GM18499 (cell line): ENCODE measurements at regions not wholly inside any gene's neighbourhood (a gene's known extent, or its start where the extent isn't known, plus 50 kb on each side); places are given as distances from the start of the nearest gene placed in this dataset.

ENCODE experiments used
- ATAC-seq: cut with Tn5 transposase; IDR thresholded peaks from one replicate; pipeline ENCODE4 v1.9.1; 2021; ENCODE audit warnings: moderate number of reproducible peaks; ENCODE audit not compliant: insufficient read depth, unreplicated experiment

DNA sequence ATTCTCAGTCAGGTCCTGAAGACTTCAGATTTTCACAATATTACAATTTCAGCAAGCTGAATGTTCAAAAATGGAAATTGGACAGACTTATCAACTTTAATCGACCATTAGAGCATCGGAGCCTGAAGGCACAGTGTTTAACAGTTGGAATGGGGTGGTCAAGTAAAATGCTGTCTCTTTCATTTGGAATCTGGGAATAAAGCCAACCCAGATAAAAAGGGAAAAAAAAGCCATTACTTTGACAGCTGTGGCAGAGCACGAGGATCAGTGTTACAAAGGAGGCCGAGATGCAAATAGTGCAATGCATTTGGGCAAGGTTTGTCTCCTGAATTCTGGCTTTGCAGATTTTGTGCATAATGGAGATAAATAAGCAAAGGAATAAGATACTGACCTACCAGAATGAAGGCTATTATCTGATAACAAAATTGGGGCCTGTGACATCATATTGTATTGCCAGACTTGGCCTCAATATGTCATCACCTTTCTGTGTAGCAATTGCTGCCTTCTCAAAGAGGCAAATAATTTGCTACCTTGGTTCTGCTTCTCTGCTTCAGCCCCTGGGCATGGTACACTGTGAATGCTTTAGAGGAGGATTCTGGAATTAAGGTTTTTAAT, 277.5 kb upstream of the KLHL29 start:
- no peak for ATAC-seq

DNA sequence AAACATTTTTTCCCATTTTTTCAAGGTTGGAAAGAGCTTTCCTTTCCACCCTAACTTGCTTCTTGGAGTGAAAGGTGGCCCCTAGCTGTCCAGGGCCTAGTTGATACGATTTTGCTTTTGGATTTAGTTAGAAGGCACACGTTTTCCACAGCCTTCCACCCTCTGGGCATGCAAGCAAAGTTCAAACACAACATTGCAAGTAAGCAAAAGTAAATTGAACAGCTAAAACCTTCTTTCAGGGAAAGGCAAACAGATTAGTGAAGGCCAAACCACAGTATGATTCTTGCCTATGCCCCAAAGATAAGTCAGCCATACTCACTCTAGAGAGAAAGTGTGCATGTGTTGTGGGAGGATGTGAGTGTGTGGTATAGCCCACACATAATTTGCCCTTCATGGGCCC, 273.7 kb upstream of the KLHL29 start:
- no peak for ATAC-seq

DNA sequence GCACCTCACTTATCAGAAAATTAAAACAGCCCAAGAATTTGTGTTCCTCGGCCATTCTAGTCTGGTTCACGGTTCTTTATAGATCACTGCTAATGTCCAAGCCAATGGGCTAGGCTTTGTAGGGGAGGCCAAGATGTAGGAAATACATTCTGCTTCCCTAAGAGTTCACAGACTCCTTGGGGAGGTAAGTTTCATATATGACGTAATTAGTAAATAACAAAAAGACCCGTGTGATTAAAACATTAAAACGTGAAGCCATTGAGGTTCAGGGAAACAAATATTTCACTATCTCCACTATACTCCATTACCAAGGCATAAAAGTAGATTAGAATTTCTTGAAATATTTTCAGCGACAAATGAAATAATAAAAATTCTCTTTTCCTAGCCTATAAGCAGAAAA, 272.5 kb upstream of the KLHL29 start:
- ATAC-seq: no peak

DNA sequence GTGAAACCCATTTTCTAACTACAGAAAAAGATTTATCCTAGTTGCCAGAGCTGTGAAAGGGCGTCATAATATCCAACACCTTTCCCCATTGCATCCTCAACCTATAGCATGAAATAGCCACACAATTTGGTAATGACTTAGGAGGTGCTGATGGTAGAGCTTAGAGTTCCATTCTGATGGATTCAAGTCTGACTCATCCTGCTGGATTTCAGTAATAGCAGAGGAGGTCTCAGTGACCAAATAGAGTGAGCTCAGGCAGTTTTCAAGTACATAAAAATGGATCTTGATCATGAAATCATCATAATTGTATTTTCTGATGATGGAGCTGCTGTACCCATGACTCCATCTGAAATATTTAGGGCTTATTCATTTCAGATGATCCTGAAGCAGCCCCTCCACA, 270.7 kb upstream of the KLHL29 start:
- ATAC-seq: no peak

DNA sequence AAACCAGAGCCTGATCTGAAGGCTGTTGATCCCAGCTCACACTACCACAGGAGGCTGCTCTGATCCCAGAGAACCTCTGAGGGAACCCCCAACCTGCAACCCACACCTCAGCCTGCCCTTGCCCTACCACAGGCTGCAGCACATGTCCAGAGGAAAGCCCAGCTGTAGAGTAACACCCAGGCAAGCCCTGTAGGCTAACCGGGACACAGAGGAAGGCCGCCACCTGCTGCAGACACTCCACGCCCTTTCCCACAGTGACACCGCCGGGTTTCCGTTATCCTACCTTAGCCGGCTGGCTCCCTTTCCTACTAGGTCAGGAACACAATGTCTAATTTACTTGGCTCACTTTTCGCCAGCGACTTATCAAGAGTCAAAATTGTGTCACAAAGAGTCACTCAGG, 266.7 kb upstream of the KLHL29 start:
- ATAC-seq: no peak

DNA sequence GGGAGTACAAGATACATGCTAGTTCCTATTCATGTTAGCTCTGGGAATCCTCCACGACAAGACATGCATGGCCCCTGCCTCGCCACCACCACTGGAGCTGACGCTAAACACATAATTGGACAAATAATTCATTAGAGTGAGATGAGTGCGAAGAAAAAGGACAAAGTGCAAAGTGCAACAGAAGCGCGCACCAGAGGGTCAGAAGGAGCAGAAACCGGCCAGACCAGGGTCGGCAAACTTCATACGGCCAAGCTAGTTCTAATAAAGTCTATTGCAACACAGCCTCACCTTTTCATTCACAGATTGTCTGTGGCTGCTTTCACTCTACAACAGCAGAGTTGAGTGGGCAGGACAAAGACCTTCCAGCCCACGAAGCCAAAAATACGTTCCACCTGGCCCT, 266.1 kb upstream of the KLHL29 start:
- no peak for ATAC-seq

DNA sequence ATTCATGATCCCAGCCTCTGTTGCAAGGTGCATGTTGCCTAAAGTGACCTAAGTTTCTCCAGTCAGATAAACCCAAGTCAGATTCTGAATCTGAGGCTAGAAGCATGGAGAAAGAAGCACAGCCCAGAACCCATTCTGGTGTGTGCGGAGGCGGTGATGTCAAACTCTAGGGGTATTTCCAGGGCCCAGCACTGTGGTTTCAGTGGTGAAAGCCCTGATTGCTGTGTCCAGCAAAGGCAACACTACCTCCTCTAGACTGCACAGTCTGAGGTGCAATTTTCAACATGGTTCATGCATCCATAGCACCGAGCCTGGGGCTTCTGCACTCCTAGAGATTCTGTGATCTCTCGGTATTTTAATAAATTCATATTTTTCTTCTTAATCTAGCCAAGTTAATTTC, 264.8 kb upstream of the KLHL29 start:
- no peak for ATAC-seq

DNA sequence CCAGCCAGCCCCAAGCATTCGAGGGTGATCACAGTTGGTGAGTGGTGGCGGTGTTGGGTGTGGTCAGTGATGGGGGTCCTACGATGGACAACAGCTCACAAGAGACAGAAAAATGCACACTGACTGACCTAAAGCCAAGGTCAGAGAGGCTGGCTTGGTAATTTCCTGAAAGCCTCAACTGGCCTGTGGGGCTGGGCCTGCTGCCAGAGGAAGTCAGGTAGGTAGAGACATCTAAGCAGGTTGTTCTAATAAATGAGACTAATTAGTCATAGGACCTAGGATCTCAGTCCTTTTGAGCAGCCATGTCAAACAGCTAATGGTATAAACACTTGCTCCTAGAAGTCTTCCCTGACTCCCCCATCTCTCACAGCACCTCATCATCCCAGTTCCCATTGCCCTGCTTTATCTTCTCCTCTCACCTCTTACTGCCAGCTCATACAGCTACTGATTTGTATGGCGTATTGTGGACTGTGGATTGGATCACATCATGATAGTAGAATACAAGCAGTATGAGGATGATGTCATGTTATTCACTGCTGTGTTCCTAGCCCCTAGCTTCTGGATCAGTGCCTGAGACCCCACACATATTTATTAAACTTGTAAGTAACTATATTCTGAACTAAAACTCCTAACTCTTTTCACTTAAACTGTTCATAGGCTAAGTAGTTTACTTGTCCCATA, 262.9 kb upstream of the KLHL29 start:
- no peak for ATAC-seq

DNA sequence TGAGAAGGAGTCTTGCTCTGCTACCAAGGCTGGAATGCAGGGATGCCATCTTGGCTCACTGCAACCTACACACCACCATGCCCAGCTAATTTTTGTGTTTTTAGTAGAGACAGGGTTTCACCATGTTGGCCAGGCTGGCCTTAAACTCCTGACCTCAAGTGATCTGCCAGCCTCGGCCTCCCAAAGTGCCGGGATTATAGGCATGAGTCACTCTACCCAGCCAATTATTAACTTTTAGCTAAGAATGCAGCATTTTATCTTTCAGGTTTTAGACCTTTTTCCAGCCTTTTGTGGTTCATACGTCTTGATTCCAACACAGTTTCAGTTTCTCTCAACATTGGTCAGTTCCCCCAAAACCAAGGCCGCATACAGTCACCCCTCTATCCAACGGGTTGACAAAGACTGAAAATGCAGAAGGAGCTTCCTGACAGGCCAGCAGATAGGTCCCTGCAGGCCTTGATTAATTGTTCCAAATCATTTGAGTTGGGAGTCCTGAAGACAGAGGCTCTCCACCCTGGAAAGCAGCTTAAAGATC, 262.2 kb upstream of the KLHL29 start:
- no peak for ATAC-seq

DNA sequence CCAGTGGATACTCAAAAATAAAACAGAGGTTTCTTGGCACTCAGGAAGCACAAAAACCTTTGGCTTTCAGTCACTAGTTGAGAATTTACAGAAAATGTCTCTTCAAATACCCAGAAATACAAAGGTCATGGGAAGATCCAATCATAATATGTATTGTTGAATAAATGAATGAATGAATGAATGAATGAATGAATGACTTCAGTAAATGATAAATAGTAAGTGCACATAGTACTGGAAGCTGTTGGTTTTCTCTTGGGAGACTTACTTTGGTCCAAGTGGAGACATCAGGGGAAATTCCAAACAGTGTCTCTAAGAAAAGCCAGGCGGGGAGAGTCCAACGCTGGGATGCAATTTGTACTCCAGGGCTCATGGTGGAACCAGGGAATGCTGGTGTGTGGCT, 261.3 kb upstream of the KLHL29 start:
- no peak for ATAC-seq

DNA sequence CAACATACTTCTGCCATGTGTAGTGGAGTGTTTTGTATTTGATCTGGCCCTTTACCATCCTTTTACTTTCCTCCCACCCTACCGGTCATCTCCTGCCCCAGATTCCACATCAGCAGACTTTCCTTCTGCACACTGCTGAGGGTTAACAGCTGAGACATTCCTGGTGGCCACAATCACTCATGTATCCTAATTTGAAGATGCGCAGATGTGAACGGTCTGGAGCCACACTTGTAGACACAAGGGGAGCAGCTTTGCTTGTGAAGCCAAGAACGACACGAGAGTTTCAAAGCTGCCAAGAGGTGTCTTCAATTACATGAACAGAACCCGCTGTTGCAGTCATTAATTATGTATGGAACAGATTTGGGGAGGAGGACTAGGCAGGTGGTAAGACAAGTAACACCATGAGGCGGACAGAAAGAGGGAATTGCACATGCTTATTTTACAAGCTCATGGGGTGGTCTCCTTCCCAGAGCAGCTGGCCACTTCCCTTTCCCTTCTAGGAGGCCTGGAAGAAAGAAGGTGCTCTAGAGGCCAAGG, 260.7 kb upstream of the KLHL29 start:
- ATAC-seq: no peak

DNA sequence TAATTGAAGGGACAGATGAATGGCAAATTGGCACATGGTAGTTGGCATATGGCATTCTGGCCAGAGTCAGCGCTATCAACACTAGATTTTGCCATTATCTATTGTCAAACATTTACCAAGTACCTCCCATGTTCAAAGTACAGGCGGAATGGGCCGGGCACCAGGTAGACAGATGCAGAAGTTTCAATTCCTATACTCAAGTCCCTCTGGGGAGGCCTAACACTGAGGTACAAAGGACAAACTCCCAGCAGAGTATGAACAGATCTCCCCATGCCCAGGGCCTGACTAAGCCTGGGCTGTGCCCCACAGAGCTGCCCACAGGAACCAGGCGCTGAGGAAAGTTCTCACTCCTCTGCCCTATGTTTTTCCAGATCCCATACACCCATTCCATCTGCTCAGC, 257.5 kb upstream of the KLHL29 start:
- no peak for ATAC-seq

DNA sequence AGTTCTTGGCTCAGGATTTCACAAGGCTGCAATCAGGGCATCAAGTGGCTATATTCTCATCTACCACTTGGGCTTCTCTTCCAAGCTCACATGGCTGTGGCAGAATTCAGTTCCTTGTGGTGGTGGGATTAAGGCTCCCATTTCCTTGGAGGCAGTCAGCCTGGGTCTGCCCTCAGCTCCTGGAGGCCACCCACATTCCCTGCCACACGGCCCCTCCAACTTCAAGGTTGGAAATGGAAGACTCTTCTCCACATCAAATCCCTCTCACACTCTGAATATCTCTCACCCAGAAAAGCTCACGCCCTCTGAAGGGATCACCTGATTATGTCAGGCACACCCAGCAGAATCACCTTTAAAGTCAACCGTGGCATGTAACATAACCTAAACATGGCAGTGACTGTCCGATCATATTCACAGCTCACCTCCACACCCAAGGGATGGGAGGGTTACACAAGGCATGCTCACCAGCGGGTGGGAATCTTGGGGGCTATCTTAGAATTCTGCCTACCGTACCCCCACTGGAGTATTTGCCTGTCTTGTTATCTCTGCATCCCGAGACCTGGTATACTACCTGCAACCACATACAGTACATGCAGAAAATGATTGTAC, 256.2 kb upstream of the KLHL29 start:
- ATAC-seq: no peak

DNA sequence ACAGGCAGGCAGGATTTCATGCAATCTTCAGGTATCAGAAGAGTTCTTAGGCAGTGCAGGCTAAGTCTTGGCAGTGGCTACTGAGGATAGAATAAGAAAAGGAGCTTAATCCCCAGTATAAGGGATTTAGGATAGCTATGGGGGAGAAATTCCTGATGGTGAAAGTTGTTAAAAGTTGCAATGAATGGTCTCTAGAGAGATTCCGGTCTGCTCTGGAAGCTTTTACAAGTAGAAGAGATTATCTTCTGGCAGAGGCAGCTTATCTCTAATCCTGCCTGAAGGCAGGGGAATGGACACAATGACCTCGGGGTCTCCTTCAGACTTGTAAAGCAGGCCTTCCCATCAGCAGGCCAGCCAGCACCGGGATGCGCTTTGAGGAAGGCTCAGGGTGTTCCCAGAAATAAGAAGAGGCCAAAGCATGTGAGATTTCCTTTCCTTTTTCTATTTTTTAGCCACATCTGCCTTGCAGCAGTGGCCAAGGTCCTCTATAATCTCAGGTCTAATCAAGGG, 253.9 kb upstream of the KLHL29 start:
- no peak for ATAC-seq

DNA sequence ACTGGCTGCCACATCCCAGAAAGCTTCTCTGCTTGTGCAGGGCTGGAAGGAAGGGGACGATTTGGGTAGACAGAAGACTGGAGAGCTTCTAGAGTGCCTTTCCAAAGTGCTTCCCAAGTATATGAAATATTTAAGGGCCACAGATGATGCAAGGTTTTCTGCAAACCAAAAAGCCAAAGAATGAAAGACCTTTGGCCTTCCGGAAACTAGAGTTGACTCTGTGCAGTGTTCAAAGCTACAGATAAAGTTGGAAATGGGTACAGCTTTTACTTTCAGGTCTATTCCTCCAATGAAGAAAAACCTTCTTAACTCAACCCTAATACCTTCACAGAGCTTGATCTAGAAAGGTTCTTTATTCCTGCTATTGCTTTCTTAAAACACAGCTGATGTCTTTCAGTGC, 253.0 kb upstream of the KLHL29 start:
- no peak for ATAC-seq

DNA sequence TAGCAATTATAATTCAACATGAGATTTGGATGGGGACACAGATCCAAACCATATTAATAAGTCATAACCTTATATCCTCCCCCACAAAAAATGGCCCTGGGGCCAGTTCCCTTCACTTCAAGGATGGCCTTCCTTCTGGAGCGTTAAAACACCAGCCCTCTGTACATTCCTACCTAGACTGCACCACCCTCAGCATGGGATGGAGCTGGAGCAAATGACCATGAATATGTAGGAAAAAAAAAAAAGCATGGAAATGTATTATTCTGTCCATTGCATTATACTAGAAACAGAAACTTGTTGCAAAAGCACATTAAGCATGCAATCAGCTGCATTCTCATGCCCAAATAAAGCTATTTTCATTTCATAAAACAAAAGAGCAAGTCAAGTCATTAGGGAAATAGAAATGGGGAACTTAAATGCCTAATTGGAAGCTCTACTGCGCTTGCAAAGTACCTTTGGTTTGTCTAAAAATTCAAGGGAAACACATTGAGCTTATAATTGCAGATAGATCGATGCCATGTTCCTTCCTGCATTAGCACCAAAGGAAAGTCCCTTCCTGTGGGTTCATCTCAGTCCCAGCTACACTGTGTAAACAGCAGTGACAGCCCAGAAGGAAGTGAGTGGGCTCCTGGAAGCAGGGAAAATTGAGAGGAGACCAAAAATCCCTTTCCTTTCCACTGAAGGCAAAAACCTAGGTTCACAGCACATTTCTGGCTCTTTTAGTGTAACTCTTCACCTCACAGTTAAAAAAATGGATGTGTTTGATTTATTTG, 252.0 kb upstream of the KLHL29 start:
- no peak for ATAC-seq

DNA sequence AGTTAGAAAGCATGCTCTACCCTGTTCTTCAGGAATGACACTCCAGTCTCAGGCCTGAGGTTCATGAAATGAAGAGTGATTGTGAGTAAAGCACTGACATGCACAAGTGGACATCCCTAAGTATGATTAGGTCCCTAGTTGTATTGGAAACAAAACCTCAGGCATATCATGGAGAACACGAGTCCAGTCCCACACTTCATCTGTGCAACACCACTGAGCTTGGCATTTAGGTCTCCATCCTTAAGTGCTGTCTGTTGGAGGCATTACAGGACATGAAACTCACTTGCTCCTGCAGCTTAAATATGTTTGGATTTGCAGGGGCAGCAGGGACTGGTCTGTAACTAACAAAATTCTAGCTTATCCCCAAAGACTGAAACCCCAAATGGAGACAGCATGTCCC, 250.3 kb upstream of the KLHL29 start:
- no peak for ATAC-seq

DNA sequence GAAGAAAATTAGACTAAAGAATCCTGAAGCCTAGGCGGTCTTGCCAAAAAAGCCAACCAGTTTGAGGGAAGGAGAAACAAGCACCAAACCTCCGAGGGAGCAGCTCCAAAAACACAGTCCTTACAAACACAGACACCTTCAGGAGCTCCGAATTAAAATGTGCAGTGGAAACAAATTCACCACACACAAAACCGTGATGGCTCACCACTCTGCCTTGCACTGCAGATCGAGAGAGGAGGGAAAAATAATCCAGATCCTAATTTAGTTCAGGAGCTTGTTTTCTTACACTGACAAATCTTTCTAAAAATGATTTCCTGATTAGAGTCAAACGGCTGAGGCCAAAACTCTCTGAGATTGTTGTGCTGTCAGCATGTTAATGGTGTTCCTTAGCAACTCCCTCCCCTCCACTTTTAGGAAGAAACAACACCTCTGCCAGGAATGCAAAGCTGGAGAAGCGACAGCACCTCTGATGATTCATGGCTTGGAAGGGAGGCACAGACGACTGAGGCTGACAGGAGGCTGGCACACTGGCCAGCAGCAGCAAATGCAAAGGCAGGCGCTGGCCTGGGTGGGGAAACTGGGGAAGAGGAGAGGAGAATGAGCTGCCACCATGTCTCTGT, 249.4 kb upstream of the KLHL29 start:
- ATAC-seq: no peak

DNA sequence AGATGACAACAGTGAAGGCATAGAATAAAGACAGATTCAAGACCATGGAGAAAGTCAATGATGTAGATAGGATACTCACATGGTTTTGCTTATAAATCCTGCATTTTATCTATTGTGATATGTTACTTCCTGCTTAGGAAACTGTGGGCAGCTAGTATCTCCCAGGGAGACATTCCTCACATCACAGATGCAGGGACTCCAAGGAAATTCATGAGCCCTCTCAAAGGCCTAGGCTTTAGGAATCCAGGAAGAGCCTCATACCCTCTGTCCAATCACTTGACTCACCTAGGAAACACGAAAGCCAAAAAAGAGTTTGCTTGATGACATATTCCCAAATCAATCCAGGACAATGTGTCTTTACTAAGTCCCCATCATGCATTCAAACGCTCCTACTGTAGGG, 247.8 kb upstream of the KLHL29 start:
- no peak for ATAC-seq

DNA sequence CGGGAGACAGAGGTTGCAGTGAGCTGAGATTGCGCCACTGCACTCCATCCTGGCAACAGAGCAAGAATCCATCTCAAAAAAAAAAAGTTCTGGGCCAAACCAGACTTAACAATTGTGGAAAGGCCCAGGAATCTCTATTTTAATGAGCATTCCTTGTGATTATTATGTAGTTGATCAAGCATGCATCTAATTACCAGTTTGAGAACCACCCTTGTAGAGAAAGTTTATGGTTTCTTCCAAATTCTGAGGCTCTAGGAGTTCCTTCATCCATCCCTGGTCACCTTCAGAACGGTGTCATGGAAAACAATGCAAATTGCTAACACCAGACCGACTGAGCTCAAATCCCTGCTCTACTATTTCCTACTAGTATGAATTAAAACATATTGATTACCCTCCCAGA, 246.3 kb upstream of the KLHL29 start:
- no peak for ATAC-seq
